GM12878 (cell line): ENCODE measurements at regions not wholly inside any gene's neighbourhood (a gene's known extent, or its start where the extent isn't known, plus 50 kb on each side); places are given as distances from the start of the nearest gene placed in this dataset.

Experiments used
- ATAC-seq: fragments of 200-7000 bp; cut with Tn5 transposase; 3 replicates; pipeline ENCODE4 v1.9.1; 2020; ENCODE audit warnings: mild to moderate bottlenecking, moderate library complexity
- BruUV-seq: library from RNA; stranded (reverse); fragments of 400-500 nt; replicated peaks from 2 replicates; lab custom pipeline; 2021; lab: Mats Ljungman, UMichigan
- CTCF ChIA-PET: fragments of 300-600 bp; sonication (Branson Sonifier 250); formaldehyde crosslinking; extraction: SDS; loops from one replicate; lab custom pipeline; 2021; ENCODE audit warnings: inconsistent platforms; lab: Yijun Ruan, JAX
- POLR2A ChIA-PET: fragments of 350-600 bp; formaldehyde crosslinking; extraction: SDS; loops from one replicate; lab custom pipeline; 2021; ENCODE audit warnings: inconsistent platforms; lab: Charles Lee
- RAD21 ChIA-PET: fragments of 300-600 bp; sonication (Branson Sonifier 250); formaldehyde crosslinking; loops from one replicate; lab custom pipeline; 2023; ENCODE audit warnings: antibody characterized with exemption; ENCODE audit not compliant: unreplicated experiment; lab: Charles Lee
- SMC1A ChIA-PET: fragments of 300-600 bp; sonication (Branson Sonifier 250); formaldehyde crosslinking; loops from one replicate; lab custom pipeline; 2023; ENCODE audit not compliant: unreplicated experiment, uncharacterized antibody; lab: Charles Lee
- DNase-seq: peaks from one replicate; pipeline ENCODE4 v3.0.0-alpha.2; 2011; ENCODE audit warnings: low read depth, low spot score
- FAIRE-seq: peaks from 3 replicates; lab custom pipeline; 2011; peaks lifted over from hg19 to GRCh38; lab: Jason Lieb, UNC
- H2AFZ ChIP-seq: 2 replicates; pipeline ENCODE4 v1.6.0; 2011; ENCODE audit warnings: low read depth, low read length, control low read depth; ENCODE audit not compliant: control insufficient read depth
- H3K27ac ChIP-seq: 2 replicates; pipeline ENCODE4 v1.5.1; 2011; ENCODE audit warnings: control low read depth; ENCODE audit not compliant: control insufficient read depth, insufficient read depth
- H3K27me3 ChIP-seq, 2 experiments: replicated peaks in 1 of 2; 2 replicates each; pipeline versions ENCODE4 v1.6.0 to v1.6.1; 2011; ENCODE audit warnings: low read length in 1 of 2; ENCODE audit not compliant: control insufficient read depth in 2 of 2, insufficient read depth in 2 of 2
- H3K36me3 ChIP-seq, 2 experiments: 2 replicates each; pipeline ENCODE4 v1.5.1; 2011; ENCODE audit warnings: low read length in 1 of 2; ENCODE audit not compliant: control insufficient read depth in 2 of 2, insufficient read depth in 2 of 2
- H3K4me1 ChIP-seq: 2 replicates; pipeline ENCODE4 v1.6.1; 2011; ENCODE audit warnings: mild to moderate bottlenecking, low read length, moderate library complexity, mixed read lengths; ENCODE audit not compliant: control insufficient read depth, insufficient read depth
- H3K4me2 ChIP-seq: 2 replicates; pipeline ENCODE4 v1.6.0; 2011; ENCODE audit warnings: control low read depth; ENCODE audit not compliant: control insufficient read depth, insufficient read depth
- H3K4me3 ChIP-seq: fragments of 200-600 bp; sonication (generic); 2 replicates; pipeline ENCODE4 v1.5.1; 2016
- H3K79me2 ChIP-seq: 2 replicates; pipeline ENCODE4 v1.6.0; 2011; ENCODE audit warnings: low read length; ENCODE audit not compliant: control insufficient read depth, insufficient read depth
- H3K9ac ChIP-seq: 2 replicates; pipeline ENCODE4 v1.8.0; 2011; ENCODE audit warnings: low read length, control low read depth, mixed read lengths; ENCODE audit not compliant: control insufficient read depth, insufficient read depth
- H3K9me3 ChIP-seq: replicated peaks from 3 replicates; pipeline ENCODE4 v1.5.1; 2011; ENCODE audit warnings: mild to moderate bottlenecking, low read length; ENCODE audit not compliant: control insufficient read depth, insufficient read depth
- H4K20me1 ChIP-seq: 2 replicates; pipeline ENCODE4 v1.6.0; 2011; ENCODE audit not compliant: control insufficient read depth, insufficient read depth
- CBX5 ChIP-seq: sonication (generic); IDR thresholded peaks from 2 replicates; pipeline ENCODE4 v1.6.1; 2016; ENCODE audit warnings: low read depth, moderate library complexity, mild to moderate bottlenecking, inconsistent platforms
- CREB1 ChIP-seq: IDR thresholded peaks from 2 replicates; pipeline ENCODE4 v1.6.1; 2012; ENCODE audit warnings: low read depth, mild to moderate bottlenecking, inconsistent platforms
- HSF1 ChIP-seq: fragments of 150-350 bp; IDR thresholded peaks from 2 replicates; pipeline ENCODE4 v1.6.1; 2014; ENCODE audit warnings: mild to moderate bottlenecking, low read depth, low read length
- MYC ChIP-seq: IDR thresholded peaks from 2 replicates; pipeline ENCODE4 v1.6.1; 2011; ENCODE audit warnings: mild to moderate bottlenecking, low read length, moderate library complexity, inconsistent platforms; ENCODE audit not compliant: insufficient read depth, insufficient replicate concordance, insufficient read length, severe bottlenecking
- TBL1XR1 ChIP-seq: IDR thresholded peaks from 2 replicates; pipeline ENCODE4 v1.6.1; 2012; ENCODE audit warnings: low read depth, low read length, improper control_type of control experiment
- WGBS: methylation state at CpG from one replicate; pipeline ENCODE4 v1.1.6; 2016; ENCODE audit warnings: low lambda C conversion rate; ENCODE audit not compliant: insufficient replicate concordance, insufficient coverage; ENCODE audit errors: missing lambda C conversion rate; 5-methylcytosine and 5-hydroxymethylcytosine counted together
- in situ Hi-C: fragments of 300-500 bp; cut with MboI; formaldehyde crosslinking; loops from 9 replicates; pipeline ENCODE4 v1.14.3; 2018; ENCODE audit warnings: mixed read lengths
- intact Hi-C: fragments of 100-400 bp; cut with micrococcal nuclease; formaldehyde crosslinking; loops from one replicate; pipeline ENCODE4 v1.14.2; 2022; ENCODE audit not compliant: unreplicated experiment

DNA sequence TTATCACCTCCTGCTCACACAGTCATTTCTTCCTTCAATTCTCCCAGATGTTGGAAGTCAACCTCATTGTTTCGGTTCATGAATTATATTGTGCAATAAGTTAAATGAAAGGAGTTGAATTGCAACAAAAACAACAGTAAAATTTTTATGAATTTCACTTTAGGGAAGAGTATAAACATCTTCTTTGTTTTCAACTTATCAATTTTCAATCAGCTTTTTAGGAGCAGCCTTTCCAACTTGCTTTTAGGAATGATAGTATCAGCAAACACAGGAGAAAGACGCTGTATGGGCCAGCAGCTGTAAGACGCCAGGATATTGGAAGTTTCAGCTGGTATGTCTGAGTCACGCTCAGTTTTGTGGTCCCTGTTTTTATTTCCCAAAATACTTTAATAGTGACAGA, 132.5 kb upstream of the ARGLU1 start:
- FAIRE-seq: no peak

DNA sequence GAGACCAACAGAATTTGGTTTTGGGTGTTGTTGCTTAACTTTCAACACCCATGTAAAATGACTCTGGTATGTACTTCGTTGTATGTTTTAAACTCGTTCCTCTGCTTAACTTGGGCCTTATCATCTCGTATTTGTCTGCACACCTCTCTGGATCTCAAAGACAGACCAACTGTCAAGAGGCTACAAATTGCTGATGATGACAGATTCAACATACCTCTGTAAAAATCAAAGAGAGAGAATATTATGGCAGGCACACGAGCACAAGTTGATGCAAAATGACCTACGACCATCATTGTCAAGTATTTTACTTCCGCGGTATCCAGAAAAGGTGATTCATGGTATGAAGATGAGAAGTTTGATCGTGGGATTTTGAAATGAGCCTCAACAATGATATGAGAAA, 132.1 kb upstream of the ARGLU1 start:
- H4K20me1 ChIP-seq: no peaks in the 10 kb centered on the region
- intact Hi-C loops (no loop called here), in situ Hi-C loops (no loop called here)
- no peak for ATAC-seq
- no peaks in the 10 kb centered on the region for H3K79me2 ChIP-seq
- H3K9ac ChIP-seq: no peak overlapping the region
- SMC1A ChIA-PET: no interaction called here
- WGBS: 18% methylated on average over 8 of the region's 8 CpGs
- TF ChIP-seq CBX5: no peak
- TF ChIP-seq MYC: no peak
- TF ChIP-seq TBL1XR1: no peak
- TF ChIP-seq CREB1: no peak
- POLR2A ChIA-PET: no interaction called here
- no peaks in the 10 kb centered on the region for H3K36me3 ChIP-seq
- H3K27me3 ChIP-seq: no peaks in the 10 kb centered on the region
- no peak overlapping the region for H3K27ac ChIP-seq
- H2AFZ ChIP-seq: no peak overlapping the region
- RAD21 ChIA-PET: no interaction called here
- H3K4me1 ChIP-seq: no peaks in the 10 kb centered on the region
- no peak for FAIRE-seq
- DNase-seq: no peak
- no peaks in the 10 kb centered on the region for H3K9me3 ChIP-seq
- H3K4me3 ChIP-seq: no peak overlapping the region
- CTCF ChIA-PET: no interaction called here
- no peak overlapping the region for H3K4me2 ChIP-seq
- no TSS peak for BruUV-seq

More for the DNA sequence above, 132.5 kb upstream of the ARGLU1 start:
- H3K4me2 ChIP-seq: no peak overlapping the region
- ChIA-PET RAD21 (no interaction called here), SMC1A (no interaction called here), POLR2A (no interaction called here), CTCF (no interaction called here)
- no peaks in the 10 kb centered on the region for H4K20me1 ChIP-seq
- H3K79me2 ChIP-seq: no peaks in the 10 kb centered on the region
- in situ Hi-C loops (no loop called here), intact Hi-C loops (no loop called here)
- H3K36me3 ChIP-seq: no peaks in the 10 kb centered on the region
- WGBS: 24% methylated on average over 4 of the region's 4 CpGs
- ATAC-seq: no peak
- no peak overlapping the region for H2AFZ ChIP-seq
- no peak for DNase-seq
- no TSS peak for BruUV-seq
- TF ChIP-seq HSF1: no peak
- H3K4me1 ChIP-seq: no peaks in the 10 kb centered on the region
- no peak overlapping the region for H3K4me3 ChIP-seq
- H3K27me3 ChIP-seq: no peaks in the 10 kb centered on the region
- no peaks in the 10 kb centered on the region for H3K9me3 ChIP-seq
- H3K9ac ChIP-seq: no peak overlapping the region
- no peak overlapping the region for H3K27ac ChIP-seq
